OCI-LY7 (cell line): ENCODE measurements at regions not wholly inside any gene's neighbourhood (a gene's known extent, or its start where the extent isn't known, plus 50 kb on each side); places are given as distances from the start of the nearest gene placed in this dataset.

ENCODE experiments used
- BruUV-seq: library from RNA; stranded (reverse); fragments of 400-500 nt; replicated peaks from 2 replicates; lab custom pipeline; 2021; lab: Mats Ljungman, UMichigan
- CTCF ChIA-PET: fragments of 300-600 bp; sonication (Branson Sonifier 250); formaldehyde crosslinking; loops from one replicate; lab custom pipeline; 2022; ENCODE audit warnings: antibody characterized with exemption; ENCODE audit not compliant: unreplicated experiment; lab: Charles Lee
- POLR2A ChIA-PET: fragments of 300-600 bp; sonication (Branson Sonifier 250); formaldehyde crosslinking; loops from one replicate; lab custom pipeline; 2022; ENCODE audit warnings: antibody characterized with exemption; lab: Charles Lee
- DNase-seq: peaks from one replicate; pipeline ENCODE4 v3.0.0-alpha.2; 2015; ENCODE audit warnings: low spot score
- H2AFZ ChIP-seq: fragments of 200-600 bp; sonication (generic), shearing (Covaris generic); 2 replicates; pipeline ENCODE4 v1.6.1; 2014; ENCODE audit warnings: mild to moderate bottlenecking, antibody characterized with exemption, low read length, moderate library complexity
- H3K27ac ChIP-seq: fragments of 200-600 bp; sonication (generic); 2 replicates; pipeline ENCODE4 v1.5.1; 2014; ENCODE audit warnings: mixed run types, low read depth, mild to moderate bottlenecking, moderate library complexity, low read length, inconsistent platforms; ENCODE audit not compliant: poor library complexity, severe bottlenecking
- H3K36me3 ChIP-seq: fragments of 200-600 bp; sonication (generic); 2 replicates; pipeline ENCODE4 v1.6.1; 2014; ENCODE audit warnings: mild to moderate bottlenecking, antibody characterized with exemption, low read length, moderate library complexity, mixed read lengths; ENCODE audit not compliant: insufficient read depth
- H3K4me1 ChIP-seq: fragments of 200-600 bp; sonication (generic); 2 replicates; pipeline ENCODE4 v1.5.1; 2014; ENCODE audit warnings: mild to moderate bottlenecking, low read length; ENCODE audit not compliant: insufficient read depth, poor library complexity, severe bottlenecking
- H3K4me2 ChIP-seq: fragments of 200-600 bp; sonication (generic); 2 replicates; pipeline ENCODE4 v1.6.1; 2014; ENCODE audit warnings: mild to moderate bottlenecking, low read length
- H3K4me3 ChIP-seq: fragments of 200-600 bp; sonication (generic); 2 replicates; pipeline ENCODE4 v1.5.1; 2014; ENCODE audit warnings: mild to moderate bottlenecking, low read depth, low read length; ENCODE audit not compliant: poor library complexity, severe bottlenecking
- H3K79me2 ChIP-seq: fragments of 200-600 bp; sonication (generic); 2 replicates; pipeline ENCODE4 v1.6.1; 2016; ENCODE audit warnings: low read depth, mild to moderate bottlenecking, low read length, moderate library complexity, mixed read lengths; ENCODE audit not compliant: insufficient read depth
- H3K9me2 ChIP-seq: fragments of 200-600 bp; sonication (generic); 2 replicates; pipeline ENCODE4 v1.6.1; 2016; ENCODE audit warnings: mild to moderate bottlenecking, low read length, mixed read lengths; ENCODE audit not compliant: insufficient read depth
- H3K9me3 ChIP-seq: fragments of 200-600 bp; sonication (generic); 2 replicates; pipeline ENCODE4 v1.6.1; 2014; ENCODE audit warnings: mild to moderate bottlenecking, mixed run types, low read length, mixed read lengths
- H4K20me1 ChIP-seq: fragments of 200-600 bp; sonication (generic); 2 replicates; pipeline ENCODE4 v1.6.1; 2014; ENCODE audit warnings: mild to moderate bottlenecking, antibody characterized with exemption, low read length, moderate library complexity, mixed read lengths; ENCODE audit not compliant: insufficient read depth
- EZH2phosphoT487 ChIP-seq: fragments of 200-600 bp; sonication (generic); IDR thresholded peaks from 2 replicates; pipeline ENCODE4 v1.6.1; 2018; ENCODE audit warnings: low read depth, borderline replicate concordance, mild to moderate bottlenecking, mixed run types, antibody characterized with exemption, low read length, moderate library complexity, mixed read lengths
- intact Hi-C: fragments of 100-400 bp; cut with micrococcal nuclease; formaldehyde crosslinking; loops from one replicate; pipeline ENCODE4 v1.10.0; 2022; ENCODE audit not compliant: unreplicated experiment
- TF ChIP-seq, protein P1 (sequence below): fragments of 200-600 bp; sonication (generic); conservative IDR thresholded peaks from 2 replicates; pipeline ENCODE4 v1.5.1; 2014; ENCODE audit warnings: mild to moderate bottlenecking, antibody characterized with exemption, low read length, moderate library complexity, mixed read lengths

DNA sequence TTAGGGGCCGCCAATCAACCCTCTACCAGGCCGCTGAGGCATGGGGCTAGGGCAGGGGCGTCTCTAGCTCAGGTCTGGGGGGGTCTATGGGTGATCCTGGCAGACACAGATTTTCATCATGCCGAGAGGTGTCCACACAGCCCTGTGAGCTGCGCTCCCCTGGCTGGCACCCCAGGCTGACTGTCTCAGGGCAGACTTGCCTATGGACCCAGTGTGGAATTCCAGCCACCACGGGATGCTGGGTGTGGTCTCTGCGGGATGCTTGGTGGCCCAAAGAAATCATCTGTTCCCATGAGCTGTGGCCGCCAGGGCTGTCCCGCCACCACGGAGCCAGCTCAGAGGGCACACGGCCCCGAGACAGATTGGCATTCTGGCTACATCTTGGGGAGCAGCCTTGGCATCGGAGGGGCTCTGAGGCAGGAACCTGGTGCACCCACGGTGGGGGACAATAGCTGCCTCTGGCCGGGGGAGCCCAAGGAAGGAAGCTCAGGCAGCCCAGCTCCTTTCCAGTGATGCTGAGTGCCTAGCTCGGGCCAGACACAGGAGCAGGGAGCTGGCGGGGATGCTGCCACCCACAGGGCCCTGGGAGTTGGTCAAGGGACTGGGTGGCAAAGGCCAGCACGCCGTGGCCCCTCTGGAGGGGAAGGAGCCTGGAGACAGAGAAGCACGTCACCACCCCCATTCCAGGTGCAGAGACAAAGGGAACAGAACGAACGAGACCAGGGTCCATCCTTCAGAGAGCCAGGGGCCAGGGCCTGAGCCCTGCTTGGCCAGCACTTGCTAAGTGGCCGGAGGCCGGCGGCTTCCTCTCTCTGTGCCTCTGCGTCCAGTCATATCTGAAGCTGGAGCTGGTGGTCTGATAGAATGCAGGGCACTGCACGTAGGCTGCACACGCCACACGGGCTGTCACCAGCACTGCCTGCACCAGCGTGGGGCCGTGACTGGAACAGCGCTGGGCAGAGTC is 64.4 kb upstream of the FGF3 start:
- CTCF ChIA-PET = no interaction called here
- no peak overlapping the region for H2AFZ ChIP-seq

DNA sequence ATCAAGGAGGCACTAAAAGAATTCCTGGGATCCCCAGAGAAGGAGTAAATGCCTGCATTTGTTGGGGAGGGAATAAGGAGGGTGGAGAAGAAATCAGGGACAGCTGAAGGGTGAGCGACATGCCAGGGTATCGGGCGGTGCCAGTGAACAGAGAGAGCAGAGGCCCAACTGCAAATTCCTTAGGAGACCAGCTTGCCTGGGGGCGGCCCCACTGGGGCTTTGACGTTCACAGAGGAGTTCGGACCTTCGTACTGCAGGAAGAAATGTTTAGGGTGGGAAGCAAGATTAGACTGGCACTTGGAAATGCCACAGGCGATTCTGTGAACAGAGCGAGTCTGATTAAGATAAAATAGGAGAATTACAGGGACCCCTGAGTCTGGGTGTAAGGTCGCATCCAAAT is 65.1 kb upstream of the FGF3 start:
- POLR2A ChIA-PET = no interaction called here

More for the DNA sequence above, 64.4 kb upstream of the FGF3 start:
- H3K9me3 ChIP-seq = no peaks in the 10 kb centered on the region
- H3K9me2 ChIP-seq = no peaks in the 10 kb centered on the region
- TF ChIP-seq EZH2phosphoT487 = no peak
- TF ChIP-seq, protein P1, sequence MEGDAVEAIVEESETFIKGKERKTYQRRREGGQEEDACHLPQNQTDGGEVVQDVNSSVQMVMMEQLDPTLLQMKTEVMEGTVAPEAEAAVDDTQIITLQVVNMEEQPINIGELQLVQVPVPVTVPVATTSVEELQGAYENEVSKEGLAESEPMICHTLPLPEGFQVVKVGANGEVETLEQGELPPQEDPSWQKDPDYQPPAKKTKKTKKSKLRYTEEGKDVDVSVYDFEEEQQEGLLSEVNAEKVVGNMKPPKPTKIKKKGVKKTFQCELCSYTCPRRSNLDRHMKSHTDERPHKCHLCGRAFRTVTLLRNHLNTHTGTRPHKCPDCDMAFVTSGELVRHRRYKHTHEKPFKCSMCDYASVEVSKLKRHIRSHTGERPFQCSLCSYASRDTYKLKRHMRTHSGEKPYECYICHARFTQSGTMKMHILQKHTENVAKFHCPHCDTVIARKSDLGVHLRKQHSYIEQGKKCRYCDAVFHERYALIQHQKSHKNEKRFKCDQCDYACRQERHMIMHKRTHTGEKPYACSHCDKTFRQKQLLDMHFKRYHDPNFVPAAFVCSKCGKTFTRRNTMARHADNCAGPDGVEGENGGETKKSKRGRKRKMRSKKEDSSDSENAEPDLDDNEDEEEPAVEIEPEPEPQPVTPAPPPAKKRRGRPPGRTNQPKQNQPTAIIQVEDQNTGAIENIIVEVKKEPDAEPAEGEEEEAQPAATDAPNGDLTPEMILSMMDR = no peak
- no peaks in the 10 kb centered on the region for H3K79me2 ChIP-seq
- no peak for DNase-seq
- POLR2A ChIA-PET = interaction anchor here (0.7 kb wide), 1 partner anchor 89 kb away, joined by 3 read pairs; no protein-coding TSS in a partner anchor
- no peak overlapping the region for H3K27ac ChIP-seq
- H4K20me1 ChIP-seq = no peaks in the 10 kb centered on the region
- H3K36me3 ChIP-seq = no peaks in the 10 kb centered on the region
- no TSS peak for BruUV-seq
- H3K4me3 ChIP-seq = no peak overlapping the region
- intact Hi-C loops = loop anchor here (10.0 kb wide), 1 partner anchor 169 kb away; no protein-coding TSS in a partner anchor
- H3K4me1 ChIP-seq = no peaks in the 10 kb centered on the region
- no peak overlapping the region for H3K4me2 ChIP-seq

More for the DNA sequence above, 65.1 kb upstream of the FGF3 start:
- no peaks in the 10 kb centered on the region for H3K36me3 ChIP-seq
- H3K79me2 ChIP-seq = no peaks in the 10 kb centered on the region
- no peaks in the 10 kb centered on the region for H4K20me1 ChIP-seq
- no peak overlapping the region for H2AFZ ChIP-seq
- H3K4me1 ChIP-seq = no peaks in the 10 kb centered on the region
- no peaks in the 10 kb centered on the region for H3K9me3 ChIP-seq
- intact Hi-C loops = loop anchor here (10.0 kb wide), 1 partner anchor 169 kb away; no protein-coding TSS in a partner anchor
- no peak overlapping the region for H3K27ac ChIP-seq
- CTCF ChIA-PET = no interaction called here
- no peak overlapping the region for H3K4me2 ChIP-seq
- no TSS peak for BruUV-seq
- H3K9me2 ChIP-seq = no peaks in the 10 kb centered on the region
- TF ChIP-seq, protein P1 = no peak
- TF ChIP-seq EZH2phosphoT487 = no peak
- no peak overlapping the region for H3K4me3 ChIP-seq
- no peak for DNase-seq
